ENCODE measurements at regions not wholly inside any gene's neighbourhood (a gene's known extent, or its start where the extent isn't known, plus 50 kb on each side); places are given as distances from the start of the nearest gene placed in this dataset.

DNA sequence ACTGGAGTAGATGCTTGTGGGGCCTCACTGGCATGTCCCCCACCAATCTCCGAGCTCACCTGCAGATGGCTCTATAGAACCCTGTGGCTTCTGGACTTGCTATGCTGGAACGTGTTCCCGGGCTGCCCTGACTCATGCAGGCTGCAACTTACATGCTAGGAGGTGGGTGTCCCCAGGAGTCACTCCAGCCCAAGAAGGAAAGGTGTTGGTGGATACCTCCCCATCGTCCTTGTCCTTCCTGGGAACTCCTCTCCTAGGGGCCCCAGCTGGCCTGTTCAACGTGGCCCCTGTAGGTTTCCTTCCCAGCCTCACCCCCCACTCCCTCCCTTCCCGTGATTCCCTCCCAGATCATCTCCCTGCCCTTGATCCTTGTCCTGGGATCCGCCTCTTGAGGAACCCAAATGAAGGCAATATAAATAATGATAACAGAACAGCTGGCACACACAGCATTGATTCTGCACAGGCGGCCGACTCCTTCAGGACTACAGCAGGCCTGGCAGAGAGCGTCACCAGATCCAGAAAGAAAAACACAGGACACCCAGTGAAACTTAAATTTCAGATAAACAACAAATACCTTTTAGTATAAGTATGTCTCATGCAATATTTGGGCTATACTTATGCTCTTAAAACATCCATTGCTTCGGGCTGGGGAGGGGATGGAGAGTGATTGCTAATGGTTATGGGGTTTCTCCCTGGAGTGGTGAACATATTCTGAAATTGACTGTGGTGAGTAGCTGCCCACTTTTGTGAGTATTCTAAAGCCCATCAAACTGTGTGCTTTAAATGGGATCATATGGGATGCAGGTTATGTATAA, 221.1 kb upstream of the GSE1 start:
- DNase-seq (ENCODE audit: low read depth): no peak

DNA sequence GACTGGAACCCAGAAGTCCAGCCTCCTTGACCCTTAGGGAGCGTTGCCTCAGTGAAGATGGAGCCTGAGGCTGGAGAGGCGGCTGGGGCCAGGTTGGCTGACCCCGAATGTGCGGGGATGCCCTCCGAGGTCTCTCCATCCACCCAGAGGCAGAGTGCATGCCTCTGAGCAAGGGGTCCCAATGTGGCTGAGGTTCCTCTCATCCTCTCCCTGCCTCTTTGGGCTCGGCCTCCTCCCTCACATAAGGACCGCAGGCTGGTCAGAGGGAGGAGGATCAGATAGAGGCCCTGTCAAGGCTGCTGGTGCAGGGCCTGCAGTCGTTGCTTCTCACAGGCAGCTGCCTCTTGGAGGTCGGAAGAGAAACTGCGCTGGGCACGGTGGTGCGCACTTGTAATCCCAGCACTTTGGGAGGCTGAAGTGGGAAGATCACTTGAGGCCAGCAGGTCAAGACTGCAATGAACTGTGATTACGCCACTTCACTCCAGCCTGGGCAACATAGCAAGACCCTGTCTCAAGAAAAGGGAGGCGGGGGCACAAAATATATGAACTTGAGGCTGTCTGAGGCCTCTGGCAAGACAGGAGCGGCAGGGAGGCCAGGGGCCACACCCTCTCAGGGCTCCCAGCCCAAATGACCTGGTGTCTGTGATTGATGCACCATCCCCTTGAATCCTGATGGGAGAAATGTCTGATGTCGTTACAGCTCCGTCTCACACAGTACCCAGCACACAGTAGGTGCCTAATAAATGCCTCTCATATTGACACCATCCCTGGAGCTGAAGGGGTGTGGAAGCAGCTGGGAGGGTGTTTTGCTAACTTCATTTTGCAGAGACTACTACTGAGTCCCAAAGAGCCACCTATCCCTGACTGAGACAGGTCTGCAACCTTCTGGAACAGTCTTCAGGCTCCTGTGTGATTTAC, 220.1 kb upstream of the GSE1 start:
- no peak for DNase-seq (ENCODE audit: low read depth)

DNA sequence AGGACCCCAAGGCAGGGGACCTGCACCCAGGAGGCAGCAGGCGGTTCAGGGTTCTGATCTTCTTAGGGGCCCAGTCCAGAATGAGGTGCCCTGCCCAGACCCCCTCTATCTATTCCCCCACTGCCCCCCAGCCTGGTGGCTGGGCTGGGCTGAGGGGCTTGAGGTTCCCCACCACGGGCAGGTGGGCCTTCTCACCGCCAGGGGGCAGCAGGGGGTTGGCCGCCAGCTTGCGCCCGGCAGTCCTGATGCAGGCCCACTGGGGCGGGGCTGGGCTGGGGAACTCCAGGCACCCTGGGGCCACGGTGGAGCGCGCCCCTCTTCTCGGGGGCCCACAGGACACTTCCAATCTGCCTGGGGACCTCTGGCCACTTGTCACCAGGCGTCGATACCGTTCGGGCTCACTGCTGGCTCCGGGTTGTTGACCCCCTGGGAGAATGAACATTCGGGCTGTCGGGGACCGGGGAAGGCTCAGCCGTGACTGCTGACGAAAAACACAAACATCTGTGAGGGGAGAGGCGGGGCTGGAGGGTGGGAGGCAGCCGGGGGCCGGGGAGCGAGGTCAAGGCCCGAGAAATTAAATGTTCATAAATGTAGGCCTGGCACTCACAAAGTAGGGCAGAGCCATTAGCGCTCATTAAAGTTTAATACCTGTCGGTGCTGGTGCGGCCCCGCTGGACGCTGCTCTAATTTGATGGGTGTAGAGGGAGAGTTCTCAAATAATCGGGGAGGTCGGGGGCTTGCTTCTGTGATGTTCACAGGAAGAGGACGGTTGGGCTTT, 219.3 kb upstream of the GSE1 start:
- DNase-seq (ENCODE audit: low read depth): peak; percentile 63

DNA sequence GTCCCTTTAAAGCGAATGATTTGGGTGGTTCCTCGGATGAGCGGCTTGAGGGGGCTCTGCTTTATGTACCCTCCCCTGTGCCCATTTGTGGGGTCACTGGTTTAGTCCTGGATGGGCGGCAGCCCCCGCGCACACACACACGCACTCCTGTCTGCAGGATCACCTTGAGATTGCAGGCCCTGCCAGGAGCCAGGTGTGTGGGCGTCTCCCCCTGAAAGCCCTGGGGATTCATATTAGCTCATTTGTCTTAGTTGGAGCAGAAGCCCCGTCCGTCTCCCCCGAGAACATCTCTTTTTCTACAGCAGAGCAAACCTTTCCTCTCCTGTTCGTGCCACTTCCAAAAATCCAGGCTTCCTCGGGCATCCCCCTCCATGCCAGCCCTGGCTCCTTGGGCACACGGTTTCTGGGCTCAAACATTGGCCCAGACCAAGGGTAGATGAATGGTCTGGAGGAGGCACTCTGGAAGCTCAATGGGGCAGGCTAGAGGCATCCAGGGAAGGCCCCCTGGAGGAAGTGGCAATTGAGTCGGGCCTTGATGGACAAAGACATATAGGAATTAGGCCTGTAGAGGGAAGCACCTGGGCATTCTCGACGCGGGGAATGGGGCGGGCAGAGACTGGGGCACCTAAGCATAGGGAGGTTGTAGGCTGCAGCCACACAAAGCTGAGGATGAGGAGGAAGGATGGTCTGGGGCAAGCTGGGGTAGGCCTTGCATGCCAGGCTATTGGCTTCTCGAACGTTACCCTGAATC, 218.5 kb upstream of the GSE1 start:
- no peak for DNase-seq (ENCODE audit: low read depth)

GRCh38 chr16:85395207-85395912, 217.8 kb upstream of the GSE1 start:
- DNase-seq (ENCODE audit: low read depth): no peak

GRCh38 chr16:85395913-85396878, 216.9 kb upstream of the GSE1 start:
- DNase-seq (ENCODE audit: low read depth): no peak

DNA sequence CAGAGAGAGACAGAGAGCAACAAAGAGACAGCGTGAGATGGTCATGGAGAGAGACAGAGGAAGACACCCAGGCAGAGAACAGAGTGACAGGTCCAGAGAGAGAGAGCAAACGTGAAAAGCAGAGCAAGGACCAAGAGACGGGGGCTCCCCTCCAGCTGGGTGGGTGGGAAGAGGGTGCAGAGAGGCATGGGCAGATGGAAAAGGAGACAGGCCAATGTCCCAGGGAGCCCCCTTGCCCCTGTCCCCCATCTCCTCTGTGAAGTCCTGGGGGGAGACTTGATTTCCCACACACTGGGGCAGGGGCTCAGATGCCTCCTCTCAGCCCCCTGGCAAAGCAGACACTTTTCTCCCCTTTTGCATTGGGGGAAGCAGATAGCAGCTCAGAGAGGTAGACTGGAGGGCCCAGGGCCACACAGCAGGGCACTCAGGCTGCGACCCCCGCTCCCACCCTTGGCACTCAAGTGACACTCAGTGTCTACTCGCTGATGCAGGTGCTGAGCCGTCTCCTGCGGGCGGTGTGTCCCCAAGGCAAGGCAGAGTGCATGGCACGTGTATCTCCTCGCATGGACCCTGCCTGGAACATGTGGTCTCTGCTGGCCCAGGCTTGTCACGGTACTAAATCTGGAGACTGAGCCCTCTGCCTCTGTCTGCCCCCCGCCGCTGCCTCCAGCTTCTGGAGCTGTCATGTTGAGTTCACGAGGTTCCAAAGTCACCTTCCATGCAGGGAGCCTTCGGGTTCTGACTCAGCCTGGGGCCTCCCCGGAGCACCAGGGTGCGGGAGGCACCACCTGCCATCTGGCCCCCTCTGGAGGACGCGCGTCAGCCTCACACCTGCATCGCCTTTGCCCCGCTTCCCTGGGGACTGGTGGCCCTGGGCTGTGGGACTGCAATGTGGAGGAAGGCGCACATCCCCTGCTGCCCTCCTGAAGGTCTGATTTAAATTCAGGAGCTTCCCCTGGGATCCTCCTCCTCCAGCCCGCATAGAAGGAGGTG, 215.9 kb upstream of the GSE1 start:
- DNase-seq (ENCODE audit: low read depth): no peak

- DNase-seq (ENCODE audit: low read depth): no peak
Observed at GRCh38 chr16:85398050-85398451, 215.1 kb upstream of the GSE1 start.

- no peak for DNase-seq (ENCODE audit: low read depth)
Observed at GRCh38 chr16:85398688-85399582, 214.2 kb upstream of the GSE1 start.

- no peak for DNase-seq (ENCODE audit: low read depth)
Observed at GRCh38 chr16:85399583-85400284, 213.4 kb upstream of the GSE1 start.

DNA sequence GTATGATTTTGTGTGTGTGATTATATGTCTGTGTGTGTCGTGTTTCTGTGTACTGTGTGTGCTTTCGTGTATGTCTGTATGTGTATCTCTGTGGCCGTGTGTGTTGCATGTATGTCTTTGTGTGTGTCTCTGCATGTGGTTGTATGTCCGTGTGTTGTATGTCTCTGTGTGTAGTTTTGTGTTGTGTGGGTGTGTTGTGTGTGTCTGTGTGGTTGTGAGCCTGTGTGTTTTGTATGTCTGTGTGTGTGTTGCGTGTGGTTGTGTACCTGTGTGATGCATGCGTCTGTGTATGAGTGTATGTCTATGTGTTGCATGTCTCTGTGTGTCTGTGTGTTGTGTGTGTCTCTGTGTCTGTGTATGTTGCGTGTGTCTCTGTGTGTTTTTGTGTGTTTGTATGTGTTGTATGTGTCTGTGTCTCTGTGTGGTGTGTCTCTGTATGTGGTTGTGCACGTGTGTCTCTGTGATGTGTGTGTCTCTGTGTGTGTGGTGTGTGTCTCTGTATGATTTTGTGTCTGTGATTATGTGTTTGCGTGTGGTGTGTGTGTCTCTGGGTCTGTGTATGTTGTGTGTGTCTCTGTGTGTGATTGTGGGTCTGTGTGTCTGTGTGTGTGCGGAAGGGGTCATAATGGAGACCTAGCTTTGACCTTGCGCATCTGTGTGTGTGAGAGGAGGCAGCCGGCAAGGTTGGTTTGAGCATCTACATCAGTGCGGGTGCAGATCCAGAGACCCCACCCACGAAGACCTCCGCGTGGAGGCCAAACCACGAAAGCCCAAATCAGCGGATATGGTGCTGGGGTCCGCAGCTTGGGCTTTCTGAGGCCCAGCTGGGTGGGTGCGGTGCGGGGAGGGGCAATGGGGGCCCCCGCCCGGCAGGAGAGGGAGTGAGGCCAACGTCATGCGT, 212.6 kb upstream of the GSE1 start:
- no peak for DNase-seq (ENCODE audit: low read depth)

- DNase-seq (ENCODE audit: low read depth): no peak
Observed at GRCh38 chr16:85401370-85401916, 211.7 kb upstream of the GSE1 start.

- DNase-seq (ENCODE audit: low read depth): no peak
Observed at GRCh38 chr16:85401917-85402766, 211.0 kb upstream of the GSE1 start.

GRCh38 chr16:85402910-85403692, 210.0 kb upstream of the GSE1 start:
- DNase-seq (ENCODE audit: low read depth): no peak
